GM19328 (cell line): ENCODE measurements at regions not wholly inside any gene's neighbourhood (a gene's known extent, or its start where the extent isn't known, plus 50 kb on each side); places are given as distances from the start of the nearest gene placed in this dataset.

Source experiments
- ATAC-seq: cut with Tn5 transposase; IDR thresholded peaks from one replicate; pipeline ENCODE4 v1.9.1; 2021; ENCODE audit warnings: mild to moderate bottlenecking, moderate library complexity; ENCODE audit not compliant: unreplicated experiment

DNA sequence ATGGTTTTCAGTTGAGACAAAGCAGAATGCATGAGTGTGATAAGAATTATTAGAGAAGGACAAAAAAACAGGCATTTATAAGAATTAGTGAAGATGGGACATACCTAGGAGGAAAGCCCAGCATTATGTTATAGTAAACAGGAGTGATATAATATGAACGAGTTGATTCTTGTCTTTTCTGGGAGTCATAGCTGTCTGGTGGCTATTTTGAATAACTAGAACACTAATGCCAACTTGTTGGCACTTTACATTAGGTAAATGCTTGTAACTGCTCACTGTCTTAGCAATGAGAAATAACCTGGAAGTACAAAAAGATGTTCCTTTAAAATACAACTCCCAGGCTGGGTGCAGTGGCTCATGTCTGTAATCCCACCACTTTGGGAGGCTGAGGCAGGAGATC lies 540.8 kb upstream of the SPHKAP start:
- no peak for ATAC-seq

DNA sequence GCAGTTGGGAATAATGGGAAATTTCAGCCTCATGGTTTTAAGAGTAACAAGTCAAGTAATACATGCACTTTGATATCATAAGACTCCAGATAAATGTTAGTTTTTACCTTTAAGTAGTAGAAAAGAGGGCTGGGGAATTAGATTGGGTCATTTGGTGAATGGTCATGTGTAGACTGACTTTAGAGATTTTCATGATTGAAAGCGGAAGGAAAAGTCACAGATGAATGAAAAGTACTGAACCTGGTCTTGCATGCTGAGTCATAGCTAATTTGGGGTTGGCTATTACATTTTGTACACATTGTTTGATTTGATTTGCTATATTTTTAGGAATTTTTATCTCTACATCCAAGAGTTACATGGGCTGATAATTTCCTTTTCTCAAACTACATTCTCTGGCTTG lies 539.4 kb upstream of the SPHKAP start:
- no peak for ATAC-seq

DNA sequence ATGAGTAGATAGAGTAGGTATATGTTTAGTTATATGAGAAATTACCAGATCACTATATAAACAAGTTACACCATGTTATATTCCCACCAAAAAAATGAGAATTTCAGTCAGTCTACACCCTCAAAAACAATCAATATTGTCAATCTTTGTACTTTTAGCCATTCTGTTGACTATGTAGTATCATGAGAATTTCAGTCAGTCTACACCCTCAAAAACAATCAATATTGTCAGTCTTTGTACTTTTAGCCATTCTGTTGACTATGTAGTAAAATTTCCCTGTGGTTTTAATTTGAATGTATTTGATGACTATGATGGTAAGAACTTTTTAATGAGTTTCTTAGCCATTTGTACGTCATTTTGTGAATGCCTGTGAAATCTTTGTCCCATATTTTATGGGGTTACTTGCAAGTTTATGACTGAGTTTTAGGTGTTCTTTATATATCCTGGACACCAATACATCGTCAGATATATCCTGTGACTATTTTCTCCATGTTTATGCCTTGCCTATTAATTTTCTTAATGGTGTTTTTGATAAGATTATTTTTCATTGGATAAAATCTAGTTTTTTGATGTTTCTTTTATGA lies 528.4 kb upstream of the SPHKAP start:
- no peak for ATAC-seq

DNA sequence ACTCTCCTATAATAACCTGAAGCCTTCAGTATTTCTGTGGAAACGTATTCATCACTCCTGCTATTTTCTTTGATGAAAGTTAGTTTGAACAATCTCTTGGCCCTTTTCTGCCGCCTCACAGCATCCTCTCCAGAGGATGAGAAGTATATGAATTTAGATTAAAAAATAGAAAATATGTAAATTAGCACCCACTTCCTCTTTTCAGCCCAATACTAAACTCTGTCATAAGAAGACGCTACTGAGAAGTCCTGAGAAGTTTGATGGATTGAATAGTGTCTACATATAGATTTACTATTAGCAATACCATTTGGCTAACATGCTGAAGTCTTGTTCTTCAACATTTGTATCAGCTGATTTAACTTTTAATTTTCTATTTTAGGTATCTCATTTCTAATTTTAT lies 526.4 kb upstream of the SPHKAP start:
- ATAC-seq: no peak

- ATAC-seq: no peak
These were observed 523.8 kb upstream of the SPHKAP start for GRCh38 chr2:228705318-228705717.

DNA sequence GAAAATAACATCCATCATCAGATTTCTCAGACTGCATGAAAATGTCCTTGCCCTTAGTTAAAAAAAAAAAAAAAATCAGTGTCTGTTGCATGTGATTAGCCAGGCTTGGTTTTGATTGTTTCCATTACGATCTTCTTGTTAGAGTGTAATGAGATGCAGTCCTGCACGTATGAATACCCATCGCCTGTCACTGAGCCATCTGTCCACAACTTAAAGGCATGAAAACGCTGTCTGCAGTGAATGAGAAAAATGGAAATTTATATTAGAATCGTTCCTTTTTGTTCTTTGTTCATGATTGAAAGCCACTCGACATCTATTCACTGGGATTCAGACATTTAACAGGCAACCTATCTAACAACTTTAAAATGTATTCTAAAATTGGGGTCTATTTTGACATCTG lies 521.7 kb upstream of the SPHKAP start:
- no peak for ATAC-seq

GRCh38 chr2:228701506-228701905 lies 520.0 kb upstream of the SPHKAP start:
- no peak for ATAC-seq

DNA sequence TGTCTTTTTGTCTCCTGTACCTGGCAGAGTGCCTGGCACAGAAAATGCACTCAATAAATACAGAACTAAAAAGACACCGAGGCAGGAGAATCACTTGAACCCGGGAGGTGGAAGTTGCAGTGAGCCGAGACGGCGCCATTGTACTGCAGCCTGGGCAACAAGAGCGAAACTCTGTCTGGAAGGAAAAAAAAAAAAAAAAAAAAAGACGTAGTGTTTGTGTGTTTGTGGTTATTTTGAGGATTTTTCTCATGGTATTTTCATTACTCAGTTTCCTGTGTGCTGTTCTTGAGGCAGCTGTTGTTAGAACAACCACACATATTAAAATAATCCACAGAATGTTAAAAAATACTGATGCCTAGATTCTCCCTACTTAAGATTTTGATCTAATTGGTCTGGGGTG lies 519.2 kb upstream of the SPHKAP start:
- no peak for ATAC-seq

DNA sequence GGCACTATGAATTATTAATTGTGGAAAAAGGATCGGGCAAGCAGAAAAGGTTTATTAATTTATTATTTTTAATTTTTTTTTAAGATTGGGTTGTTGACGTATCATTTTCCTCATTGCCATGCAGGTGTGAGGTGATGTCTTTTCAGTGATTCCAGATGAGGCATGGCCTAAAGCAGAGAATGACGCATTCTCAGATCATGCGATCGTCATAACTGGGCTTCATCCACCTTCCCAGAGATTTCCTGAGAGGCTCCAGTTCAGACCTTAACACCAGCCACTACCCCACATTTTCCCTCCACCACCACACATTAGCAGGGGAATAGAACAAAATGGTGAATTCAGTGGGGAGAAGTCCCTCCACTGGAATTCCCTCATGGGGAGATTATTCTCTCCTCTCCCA lies 518.4 kb upstream of the SPHKAP start:
- no peak for ATAC-seq

GRCh38 chr2:228699400-228699799 lies 517.9 kb upstream of the SPHKAP start:
- ATAC-seq: no peak

DNA sequence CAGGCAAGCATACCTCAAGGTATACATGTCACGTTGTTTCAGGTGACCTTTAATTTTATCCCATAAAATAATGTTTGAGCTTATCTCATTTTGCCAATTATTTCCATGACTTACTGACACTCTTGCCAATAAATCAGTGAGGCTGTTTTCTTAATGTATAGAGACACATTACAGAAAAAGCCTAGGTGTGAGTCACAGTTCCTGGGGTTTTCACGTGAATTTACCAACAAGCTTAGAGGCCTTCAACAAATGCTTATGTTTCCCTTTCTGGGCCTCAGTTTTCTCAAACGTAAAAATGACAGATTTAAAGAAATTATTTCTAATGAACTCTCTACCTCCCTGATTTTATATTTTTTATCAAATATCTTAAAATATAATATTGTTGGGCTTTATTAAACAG lies 517.5 kb upstream of the SPHKAP start:
- no peak for ATAC-seq

DNA sequence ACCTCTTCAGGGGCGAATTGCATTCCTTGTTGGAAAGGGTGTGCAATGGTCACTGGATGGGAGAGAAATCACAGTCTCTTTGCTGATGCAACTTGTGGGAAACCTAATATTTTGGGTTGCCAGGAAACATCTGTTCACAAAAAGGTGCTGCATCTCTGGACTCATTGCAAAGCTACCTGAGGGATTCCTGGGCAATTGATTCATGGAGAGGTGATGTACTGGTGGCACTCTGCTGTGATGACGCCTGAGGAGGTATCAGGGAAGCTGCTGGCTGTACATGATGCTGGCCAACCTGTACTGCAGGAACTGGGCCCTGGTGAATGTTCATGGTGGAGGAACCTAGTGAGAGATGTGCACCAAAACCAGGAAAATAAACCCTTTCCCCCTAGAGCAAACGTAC lies 516.0 kb upstream of the SPHKAP start:
- no peak for ATAC-seq

- no peak for ATAC-seq
These were observed 509.2 kb upstream of the SPHKAP start for GRCh38 chr2:228690681-228691080.

DNA sequence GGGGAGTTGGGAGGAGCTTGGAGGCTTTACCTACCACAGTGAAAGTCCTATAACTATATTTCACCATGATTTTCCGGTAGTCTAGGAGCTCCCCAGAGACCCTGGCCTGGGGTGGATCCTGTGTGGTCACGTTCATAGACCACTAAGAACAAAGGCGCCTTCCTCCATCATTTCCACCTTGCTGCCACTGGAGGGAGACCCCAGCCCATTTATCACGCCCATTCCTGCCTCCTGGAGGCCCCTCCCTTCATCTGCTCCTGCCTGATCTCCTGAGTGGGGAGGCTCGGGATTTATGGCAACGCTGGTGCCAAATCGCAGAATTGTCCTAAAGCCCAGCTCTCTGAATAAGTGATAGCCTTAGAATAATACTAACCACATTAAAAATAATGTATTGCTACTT lies 507.6 kb upstream of the SPHKAP start:
- no peak for ATAC-seq

DNA sequence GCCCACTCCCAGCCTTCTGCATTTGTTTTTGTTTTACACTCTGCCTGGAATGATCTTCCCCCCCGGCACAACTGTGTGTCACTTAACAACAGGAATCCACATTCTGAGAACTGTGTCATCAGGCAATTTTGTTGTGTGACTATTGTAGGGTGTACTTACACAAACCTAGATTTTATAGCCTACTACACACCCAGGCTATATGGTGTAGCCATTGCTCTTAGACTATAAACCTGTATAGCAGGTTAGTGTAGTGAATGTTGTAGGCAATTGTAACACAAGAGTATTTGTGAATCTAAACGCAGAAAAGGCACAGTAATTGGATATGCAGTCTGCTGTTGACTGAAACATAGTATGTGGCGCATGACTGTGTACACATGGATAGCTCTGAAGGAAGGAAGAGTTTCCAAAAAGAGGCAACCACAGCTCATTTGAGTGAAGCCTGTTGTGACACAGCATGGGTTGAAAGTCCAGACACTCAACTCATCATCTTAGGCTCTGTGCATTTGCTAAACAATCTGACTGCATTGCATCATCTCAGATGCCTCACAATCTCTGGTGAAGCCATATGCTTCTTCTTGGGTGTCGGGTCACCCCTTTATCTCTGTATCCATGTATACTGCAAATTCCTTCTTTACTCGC lies 506.6 kb upstream of the SPHKAP start:
- no peak for ATAC-seq

- no peak for ATAC-seq
These were observed 500.5 kb upstream of the SPHKAP start for GRCh38 chr2:228681979-228682378.

DNA sequence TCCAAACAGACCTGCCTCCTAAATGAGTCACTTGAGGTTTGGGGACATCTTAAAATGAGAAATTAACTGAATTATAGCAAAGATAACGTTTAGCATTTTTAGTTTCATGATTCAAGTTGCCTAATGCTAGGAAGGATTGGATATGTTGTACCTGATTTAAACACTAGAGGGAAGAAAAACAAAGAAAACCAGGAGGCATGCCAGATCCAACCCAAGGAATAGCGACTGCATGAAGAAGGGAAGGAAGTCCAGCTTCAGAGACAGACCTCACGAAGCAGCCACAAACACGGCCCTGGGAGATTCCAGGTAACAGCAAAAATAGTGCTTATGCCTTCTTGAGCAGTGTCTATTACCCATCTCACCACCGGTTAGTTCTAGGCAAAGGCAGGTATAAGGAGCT lies 499.9 kb upstream of the SPHKAP start:
- no peak for ATAC-seq

- no peak for ATAC-seq
These were observed 496.6 kb upstream of the SPHKAP start for GRCh38 chr2:228678110-228678509.

DNA sequence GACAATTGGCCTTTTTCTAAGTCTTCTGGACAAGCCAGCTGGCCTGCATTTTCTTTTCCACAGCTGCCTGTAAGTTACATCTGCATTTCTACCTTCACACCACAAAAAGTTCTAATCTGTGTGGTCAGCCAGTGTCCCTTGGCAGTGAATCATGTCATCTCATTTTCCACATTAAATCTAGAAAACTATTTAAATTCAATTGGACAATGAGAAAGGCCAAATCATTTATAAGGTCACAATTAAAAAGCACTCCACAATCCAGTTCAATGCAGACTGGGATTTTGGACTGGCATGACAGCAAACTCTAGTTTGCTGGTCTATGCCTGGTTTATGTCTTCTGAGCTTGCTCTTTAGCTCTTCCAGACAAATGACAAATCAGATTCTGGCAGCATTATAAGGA lies 494.2 kb upstream of the SPHKAP start:
- ATAC-seq: no peak

GRCh38 chr2:228675091-228675490 lies 493.6 kb upstream of the SPHKAP start:
- ATAC-seq: no peak

- no peak for ATAC-seq
These were observed 492.5 kb upstream of the SPHKAP start for GRCh38 chr2:228673876-228674554.

GRCh38 chr2:228669690-228670089 lies 488.2 kb upstream of the SPHKAP start:
- ATAC-seq: no peak

- no peak for ATAC-seq
These were observed 483.7 kb upstream of the SPHKAP start for GRCh38 chr2:228665232-228665631.
